Mesothelial cell of epicardium (in vitro differentiated cells): ENCODE measurements at regions not wholly inside any gene's neighbourhood (a gene's known extent, or its start where the extent isn't known, plus 50 kb on each side); places are given as distances from the start of the nearest gene placed in this dataset.

Experiments
- DNase-seq, 2 experiments: peaks; one replicate each; pipeline ENCODE4 v3.0.0; 2021; ENCODE audit warnings: low spot score in 2 of 2; ENCODE audit not compliant: unreplicated experiment in 2 of 2
- H3K27ac Mint-ChIP-seq: 2 replicates; pipeline ENCODE4 v1.8.0; 2021; ENCODE audit warnings: mixed read lengths
- H3K27me3 Mint-ChIP-seq: 2 replicates; pipeline ENCODE4 v1.8.0; 2021; ENCODE audit warnings: low read depth, mixed read lengths
- H3K36me3 Mint-ChIP-seq: 2 replicates; pipeline ENCODE4 v1.8.0; 2021; ENCODE audit warnings: mixed read lengths
- H3K4me1 Mint-ChIP-seq: 2 replicates; pipeline ENCODE4 v1.8.0; 2021; ENCODE audit warnings: mixed read lengths
- H3K4me3 Mint-ChIP-seq: 2 replicates; pipeline ENCODE4 v1.8.0; 2021; ENCODE audit warnings: mild to moderate bottlenecking, moderate library complexity, mixed read lengths
- H3K9me3 Mint-ChIP-seq: 2 replicates; pipeline ENCODE4 v1.8.0; 2021; ENCODE audit warnings: mixed read lengths
- CTCF ChIP-seq: fragments of 200-600 bp; sonication (generic); IDR thresholded peaks from one replicate; pipeline ENCODE4 v1.5.0; 2021; ENCODE audit warnings: antibody characterized with exemption; ENCODE audit not compliant: unreplicated experiment

- no peaks in the 10 kb centered on the region for H3K36me3 Mint-ChIP-seq
- TF ChIP-seq CTCF = no peak
- no peak overlapping the region for H3K27ac Mint-ChIP-seq
- peaks cover 32% of the 10 kb centered on the region for H3K9me3 Mint-ChIP-seq
- peaks cover 10% of the 10 kb centered on the region for H3K27me3 Mint-ChIP-seq
- peaks cover 4% of the 10 kb centered on the region for H3K4me1 Mint-ChIP-seq
- DNase-seq = no peak
- H3K4me3 Mint-ChIP-seq = no peak overlapping the region
Measured at GRCh38 chr1:177384461-177384860, 213.7 kb downstream of the BRINP2 start.

GRCh38 chr1:177383715-177384114 lies 213.0 kb downstream of the BRINP2 start:
- no peak overlapping the region for H3K4me3 Mint-ChIP-seq
- no peak for TF ChIP-seq CTCF
- H3K4me1 Mint-ChIP-seq = peaks cover 4% of the 10 kb centered on the region
- H3K27ac Mint-ChIP-seq = no peak overlapping the region
- DNase-seq = no peak
- H3K36me3 Mint-ChIP-seq = no peaks in the 10 kb centered on the region
- peaks cover 34% of the 10 kb centered on the region for H3K9me3 Mint-ChIP-seq
- H3K27me3 Mint-ChIP-seq = peaks cover 10% of the 10 kb centered on the region

- peaks cover 38% of the 10 kb centered on the region for H3K9me3 Mint-ChIP-seq
- TF ChIP-seq CTCF = no peak
- no peaks in the 10 kb centered on the region for H3K4me1 Mint-ChIP-seq
- peaks cover 6% of the 10 kb centered on the region for H3K27me3 Mint-ChIP-seq
- DNase-seq = no peak
- H3K36me3 Mint-ChIP-seq = no peaks in the 10 kb centered on the region
- no peak overlapping the region for H3K27ac Mint-ChIP-seq
- no peak overlapping the region for H3K4me3 Mint-ChIP-seq
Measured at GRCh38 chr1:177377866-177378265, 207.1 kb downstream of the BRINP2 start.

- no peak for TF ChIP-seq CTCF
- no peaks in the 10 kb centered on the region for H3K36me3 Mint-ChIP-seq
- DNase-seq = no peak
- peaks cover 21% of the 10 kb centered on the region for H3K27me3 Mint-ChIP-seq
- no peaks in the 10 kb centered on the region for H3K4me1 Mint-ChIP-seq
- H3K9me3 Mint-ChIP-seq = no peaks in the 10 kb centered on the region
- H3K4me3 Mint-ChIP-seq = no peak overlapping the region
- H3K27ac Mint-ChIP-seq = no peak overlapping the region
Measured at GRCh38 chr1:177368255-177368654, 197.5 kb downstream of the BRINP2 start.

- Mint-ChIP-seq H3K36me3 (no peaks in the 10 kb centered on the region), H3K9me3 (no peaks in the 10 kb centered on the region), H3K27ac (no peak overlapping the region), H3K4me3 (no peak overlapping the region), H3K4me1 (no peaks in the 10 kb centered on the region), H3K27me3 (peaks cover 23% of the 10 kb centered on the region)
- no peak for TF ChIP-seq CTCF
- DNase-seq = no peak
Measured at GRCh38 chr1:177366091-177366490, 195.3 kb downstream of the BRINP2 start.

GRCh38 chr1:177360791-177361190 lies 190.0 kb downstream of the BRINP2 start:
- Mint-ChIP-seq H3K27me3 (peaks cover 22% of the 10 kb centered on the region), H3K4me1 (no peaks in the 10 kb centered on the region), H3K9me3 (no peaks in the 10 kb centered on the region), H3K27ac (no peak overlapping the region), H3K4me3 (no peak overlapping the region), H3K36me3 (no peaks in the 10 kb centered on the region)
- TF ChIP-seq CTCF = no peak
- no peak for DNase-seq
